Right lobe of liver (tissue), 4 donors: ENCODE measurements at regions not wholly inside any gene's neighbourhood (a gene's known extent, or its start where the extent isn't known, plus 50 kb on each side); places are given as distances from the start of the nearest gene placed in this dataset.
"Not testable (repeated sequence)": the region's sequence is repeated elsewhere in the genome, so short reads cannot be mapped to it uniquely, and the experiment has no call there.

Source experiments
- CTCF ChIP-seq, 4 donors: fragments of 200-600 bp in 3 of 4; fragments of 450-650 bp in 1 of 4; IDR thresholded peaks; one replicate each; pipeline versions ENCODE4 v1.5.1 to v1.8.0; 2016 to 2022; ENCODE audit warnings: antibody characterized with exemption in 4 of 4, mild to moderate bottlenecking in 2 of 4
- POLR2A ChIP-seq: fragments of 450-650 bp; IDR thresholded peaks from one replicate; pipeline ENCODE4 v1.6.1; 2017; ENCODE audit warnings: antibody characterized with exemption, mild to moderate bottlenecking
- donor health status: DM: no; HTN: no; CAD: no.
- donor health status: DM: no; HTN: no; CAD: no.
- donor health status: DM: no; HTN: yes; CAD: no.

- not testable (repeated sequence) for TF ChIP-seq CTCF (IDR thresholded peaks at IDR 0.05); POLR2A
Observed at GRCh38 chr20:29566901-29567635, 1690.4 kb upstream of the DEFB115 start.
